ENCODE measurements at regions not wholly inside any gene's neighbourhood (a gene's known extent, or its start where the extent isn't known, plus 50 kb on each side); places are given as distances from the start of the nearest gene placed in this dataset.

DNA sequence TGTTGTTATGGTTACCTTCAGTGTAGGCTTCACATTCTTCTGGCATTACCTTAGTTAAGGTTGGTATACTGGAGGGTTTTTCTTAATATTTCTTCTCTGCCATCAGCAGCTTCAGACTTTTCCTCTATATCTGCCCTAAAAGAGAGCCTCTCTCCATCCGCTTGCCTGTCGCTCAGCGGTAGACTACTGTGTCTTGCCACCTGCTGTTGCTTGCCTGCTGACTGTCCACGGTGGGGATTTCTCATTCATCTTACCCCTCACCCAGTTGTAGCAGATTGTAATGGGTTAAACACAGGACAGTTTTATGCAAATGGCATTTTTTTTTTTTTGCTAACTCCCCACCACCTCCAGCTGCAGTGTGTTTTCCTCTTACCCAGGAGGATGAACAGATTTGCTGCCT, 577.2 kb downstream of the SLITRK5 start:
- TF ChIP-seq YY1 (IDR thresholded peaks at IDR 0.05; ENCODE audit: insufficient read depth, insufficient read length): no peak
- no peak for TF ChIP-seq SUZ12 (IDR thresholded peaks at IDR 0.05; ENCODE audit: extremely low read depth, insufficient read depth, insufficient read length)
- TF ChIP-seq ZNF274 (IDR thresholded peaks at IDR 0.05; ENCODE audit: low read depth, low read length): no peak
